ENCODE measurements at regions not wholly inside any gene's neighbourhood (a gene's known extent, or its start where the extent isn't known, plus 50 kb on each side); places are given as distances from the start of the nearest gene placed in this dataset.

GRCh38 chr6:133191323-133191722 lies 49.8 kb upstream of the EYA4 start:
- DNase-seq: no peak

Data from T-helper 9 cell (primary cell).